ENCODE measurements at regions not wholly inside any gene's neighbourhood (a gene's known extent, or its start where the extent isn't known, plus 50 kb on each side); places are given as distances from the start of the nearest gene placed in this dataset.

GRCh38 chr22:47366026-47366767, 603.7 kb downstream of the TBC1D22A start:
- no peaks in the 10 kb centered on the region for H3K4me1 ChIP-seq (ENCODE audit: insufficient read depth, low read length)

GRCh38 chr22:47361247-47361646, 598.8 kb downstream of the TBC1D22A start:
- no peaks in the 10 kb centered on the region for H3K9me3 ChIP-seq (ENCODE audit: low read length)
- no peak overlapping the region for H3K27ac ChIP-seq (ENCODE audit: low read depth, low read length)
- no peak overlapping the region for H3K4me3 ChIP-seq (ENCODE audit: low read depth in 1 of 2, low read length in 2 of 2)
- H3K27me3 ChIP-seq (ENCODE audit: control insufficient read depth in 1 of 2, insufficient read depth in 2 of 2, low read length in 2 of 2) = no peaks in the 10 kb centered on the region
- no peak overlapping the region for H3K9ac ChIP-seq (ENCODE audit: low read length)
- H3K36me3 ChIP-seq (ENCODE audit: insufficient read depth, low read length) = no peaks in the 10 kb centered on the region
- no peaks in the 10 kb centered on the region for H3K4me1 ChIP-seq (ENCODE audit: insufficient read depth, low read length)

More at GRCh38 chr22:47366026-47366767, 603.7 kb downstream of the TBC1D22A start:
- H3K36me3 ChIP-seq (ENCODE audit: insufficient read depth, low read length) = no peaks in the 10 kb centered on the region
- no peak overlapping the region for H3K9ac ChIP-seq (ENCODE audit: low read length)
- H3K4me3 ChIP-seq (ENCODE audit: low read depth in 1 of 2, low read length in 2 of 2) = no peak overlapping the region
- H3K9me3 ChIP-seq (ENCODE audit: low read length) = no peaks in the 10 kb centered on the region
- no peaks in the 10 kb centered on the region for H3K27me3 ChIP-seq (ENCODE audit: control insufficient read depth in 1 of 2, insufficient read depth in 2 of 2, low read length in 2 of 2)
- H3K27ac ChIP-seq (ENCODE audit: low read depth, low read length) = no peak overlapping the region

GRCh38 chr22:47357493-47357892, 595.0 kb downstream of the TBC1D22A start:
- Histone ChIP-seq H3K9me3 (ENCODE audit: low read length) (no peaks in the 10 kb centered on the region), H3K27me3 (ENCODE audit: control insufficient read depth in 1 of 2, insufficient read depth in 2 of 2, low read length in 2 of 2) (no peaks in the 10 kb centered on the region), H3K4me3 (ENCODE audit: low read depth in 1 of 2, low read length in 2 of 2) (no peak overlapping the region), H3K9ac (ENCODE audit: low read length) (no peak overlapping the region), H3K36me3 (ENCODE audit: insufficient read depth, low read length) (no peaks in the 10 kb centered on the region), H3K27ac (ENCODE audit: low read depth, low read length) (no peak overlapping the region), H3K4me1 (ENCODE audit: insufficient read depth, low read length) (no peaks in the 10 kb centered on the region)

- Histone ChIP-seq H3K9me3 (ENCODE audit: low read length) (no peaks in the 10 kb centered on the region), H3K27me3 (ENCODE audit: control insufficient read depth in 1 of 2, insufficient read depth in 2 of 2, low read length in 2 of 2) (no peaks in the 10 kb centered on the region), H3K4me3 (ENCODE audit: low read depth in 1 of 2, low read length in 2 of 2) (no peak overlapping the region), H3K36me3 (ENCODE audit: insufficient read depth, low read length) (no peaks in the 10 kb centered on the region), H3K4me1 (ENCODE audit: insufficient read depth, low read length) (no peaks in the 10 kb centered on the region), H3K9ac (ENCODE audit: low read length) (no peak overlapping the region), H3K27ac (ENCODE audit: low read depth, low read length) (no peak overlapping the region)
These were observed 594.6 kb downstream of the TBC1D22A start for GRCh38 chr22:47357086-47357485.

GRCh38 chr22:47356511-47357011, 594.1 kb downstream of the TBC1D22A start:
- Histone ChIP-seq H3K4me3 (ENCODE audit: low read depth in 1 of 2, low read length in 2 of 2) (no peak overlapping the region), H3K27me3 (ENCODE audit: control insufficient read depth in 1 of 2, insufficient read depth in 2 of 2, low read length in 2 of 2) (no peaks in the 10 kb centered on the region), H3K9me3 (ENCODE audit: low read length) (no peaks in the 10 kb centered on the region)

GRCh38 chr22:47355776-47356510, 593.5 kb downstream of the TBC1D22A start:
- no peaks in the 10 kb centered on the region for H3K4me1 ChIP-seq (ENCODE audit: insufficient read depth, low read length)
- no peaks in the 10 kb centered on the region for H3K36me3 ChIP-seq (ENCODE audit: insufficient read depth, low read length)
- no peak overlapping the region for H3K9ac ChIP-seq (ENCODE audit: low read length)
- H3K4me3 ChIP-seq (ENCODE audit: low read depth in 1 of 2, low read length in 2 of 2) = no peak overlapping the region
- H3K27me3 ChIP-seq (ENCODE audit: control insufficient read depth in 1 of 2, insufficient read depth in 2 of 2, low read length in 2 of 2) = no peaks in the 10 kb centered on the region
- H3K9me3 ChIP-seq (ENCODE audit: low read length) = no peaks in the 10 kb centered on the region
- H3K27ac ChIP-seq (ENCODE audit: low read depth, low read length) = no peak overlapping the region

More at GRCh38 chr22:47356511-47357011, 594.1 kb downstream of the TBC1D22A start:
- no peaks in the 10 kb centered on the region for H3K4me1 ChIP-seq (ENCODE audit: insufficient read depth, low read length)
- no peaks in the 10 kb centered on the region for H3K36me3 ChIP-seq (ENCODE audit: insufficient read depth, low read length)
- H3K9ac ChIP-seq (ENCODE audit: low read length) = no peak overlapping the region
- H3K27ac ChIP-seq (ENCODE audit: low read depth, low read length) = no peak overlapping the region

GRCh38 chr22:47355388-47355725, 592.9 kb downstream of the TBC1D22A start:
- H3K4me3 ChIP-seq (ENCODE audit: low read depth in 1 of 2, low read length in 2 of 2) = no peak overlapping the region
- no peak overlapping the region for H3K27ac ChIP-seq (ENCODE audit: low read depth, low read length)
- H3K4me1 ChIP-seq (ENCODE audit: insufficient read depth, low read length) = no peaks in the 10 kb centered on the region
- no peaks in the 10 kb centered on the region for H3K36me3 ChIP-seq (ENCODE audit: insufficient read depth, low read length)
- H3K9ac ChIP-seq (ENCODE audit: low read length) = no peak overlapping the region
- H3K27me3 ChIP-seq (ENCODE audit: control insufficient read depth in 1 of 2, insufficient read depth in 2 of 2, low read length in 2 of 2) = no peaks in the 10 kb centered on the region
- no peaks in the 10 kb centered on the region for H3K9me3 ChIP-seq (ENCODE audit: low read length)

- no peaks in the 10 kb centered on the region for H3K27me3 ChIP-seq (ENCODE audit: control insufficient read depth in 1 of 2, insufficient read depth in 2 of 2, low read length in 2 of 2)
- H3K9me3 ChIP-seq (ENCODE audit: low read length) = no peaks in the 10 kb centered on the region
- no peak overlapping the region for H3K9ac ChIP-seq (ENCODE audit: low read length)
- no peaks in the 10 kb centered on the region for H3K4me1 ChIP-seq (ENCODE audit: insufficient read depth, low read length)
- no peak overlapping the region for H3K4me3 ChIP-seq (ENCODE audit: low read depth in 1 of 2, low read length in 2 of 2)
- no peak overlapping the region for H3K27ac ChIP-seq (ENCODE audit: low read depth, low read length)
- no peaks in the 10 kb centered on the region for H3K36me3 ChIP-seq (ENCODE audit: insufficient read depth, low read length)
These were observed 592.4 kb downstream of the TBC1D22A start for GRCh38 chr22:47354668-47355387.

GRCh38 chr22:47352920-47353700, 590.7 kb downstream of the TBC1D22A start:
- no peaks in the 10 kb centered on the region for H3K9me3 ChIP-seq (ENCODE audit: low read length)
- no peak overlapping the region for H3K27ac ChIP-seq (ENCODE audit: low read depth, low read length)
- H3K27me3 ChIP-seq (ENCODE audit: control insufficient read depth in 1 of 2, insufficient read depth in 2 of 2, low read length in 2 of 2) = no peaks in the 10 kb centered on the region
- no peak overlapping the region for H3K9ac ChIP-seq (ENCODE audit: low read length)
- no peak overlapping the region for H3K4me3 ChIP-seq (ENCODE audit: low read depth in 1 of 2, low read length in 2 of 2)
- no peaks in the 10 kb centered on the region for H3K4me1 ChIP-seq (ENCODE audit: insufficient read depth, low read length)
- H3K36me3 ChIP-seq (ENCODE audit: insufficient read depth, low read length) = no peaks in the 10 kb centered on the region

GRCh38 chr22:47351836-47352579, 589.6 kb downstream of the TBC1D22A start:
- no peaks in the 10 kb centered on the region for H3K4me1 ChIP-seq (ENCODE audit: insufficient read depth, low read length)

More at GRCh38 chr22:47351836-47352579, 589.6 kb downstream of the TBC1D22A start:
- Histone ChIP-seq H3K36me3 (ENCODE audit: insufficient read depth, low read length) (no peaks in the 10 kb centered on the region), H3K4me3 (ENCODE audit: low read depth in 1 of 2, low read length in 2 of 2) (no peak overlapping the region), H3K27me3 (ENCODE audit: control insufficient read depth in 1 of 2, insufficient read depth in 2 of 2, low read length in 2 of 2) (no peaks in the 10 kb centered on the region), H3K9ac (ENCODE audit: low read length) (no peak overlapping the region), H3K9me3 (ENCODE audit: low read length) (no peaks in the 10 kb centered on the region), H3K27ac (ENCODE audit: low read depth, low read length) (no peak overlapping the region)
